GM23248 (cell line): ENCODE measurements at regions not wholly inside any gene's neighbourhood (a gene's known extent, or its start where the extent isn't known, plus 50 kb on each side); places are given as distances from the start of the nearest gene placed in this dataset.

Source experiments
- DNase-seq: peaks from one replicate; pipeline ENCODE4 v3.0.0-alpha.2; 2015
- H2AFZ ChIP-seq: fragments of 200-600 bp; sonication (generic); 2 replicates; pipeline ENCODE4 v1.6.1; 2016; ENCODE audit warnings: antibody characterized with exemption
- H3F3A ChIP-seq: fragments of 200-600 bp; sonication (generic); 2 replicates; pipeline ENCODE4 v1.6.1; 2016; ENCODE audit warnings: mild to moderate bottlenecking, antibody characterized with exemption, mixed run types; ENCODE audit not compliant: insufficient read depth
- H3K27ac ChIP-seq: fragments of 200-600 bp; sonication (generic); 2 replicates; pipeline ENCODE4 v1.5.1; 2016; ENCODE audit warnings: mild to moderate bottlenecking
- H3K27me3 ChIP-seq: fragments of 200-600 bp; sonication (generic); replicated peaks from 2 replicates; pipeline ENCODE4 v1.6.1; 2016; ENCODE audit warnings: mild to moderate bottlenecking; ENCODE audit not compliant: insufficient read depth
- H3K36me3 ChIP-seq: fragments of 200-600 bp; sonication (generic); 2 replicates; pipeline ENCODE4 v1.6.1; 2016; ENCODE audit warnings: low read depth, mild to moderate bottlenecking
- H3K4me1 ChIP-seq: fragments of 200-600 bp; sonication (generic); 2 replicates; pipeline ENCODE4 v1.6.1; 2016; ENCODE audit warnings: mild to moderate bottlenecking; ENCODE audit not compliant: insufficient read depth
- H3K4me2 ChIP-seq: fragments of 200-600 bp; sonication (generic); one replicate; pipeline ENCODE4 v1.6.1; 2016; ENCODE audit warnings: mild to moderate bottlenecking; ENCODE audit not compliant: unreplicated experiment
- H3K4me3 ChIP-seq: fragments of 200-600 bp; sonication (generic); 2 replicates; pipeline ENCODE4 v1.5.1; 2016; ENCODE audit warnings: mild to moderate bottlenecking
- H3K79me2 ChIP-seq: fragments of 200-600 bp; sonication (generic); 2 replicates; pipeline ENCODE4 v1.6.1; 2016; ENCODE audit warnings: mild to moderate bottlenecking; ENCODE audit not compliant: insufficient read depth
- H3K9ac ChIP-seq: fragments of 200-600 bp; sonication (generic); 2 replicates; pipeline ENCODE4 v1.6.1; 2016; ENCODE audit warnings: mild to moderate bottlenecking
- H3K9me2 ChIP-seq: fragments of 200-600 bp; sonication (generic); 2 replicates; pipeline ENCODE4 v1.6.1; 2016; ENCODE audit warnings: mixed run types, mild to moderate bottlenecking, moderate library complexity; ENCODE audit not compliant: insufficient read depth
- H3K9me3 ChIP-seq: fragments of 200-600 bp; sonication (generic); one replicate; pipeline ENCODE4 v1.6.1; 2017; ENCODE audit warnings: low read depth
- H4K20me1 ChIP-seq: fragments of 200-600 bp; sonication (generic); 2 replicates; pipeline ENCODE4 v1.6.0; 2016; ENCODE audit not compliant: insufficient read depth
- EZH2 ChIP-seq: fragments of 200-600 bp; sonication (generic); IDR thresholded peaks from 2 replicates; pipeline ENCODE4 v1.6.1; 2018; ENCODE audit warnings: antibody characterized with exemption, mild to moderate bottlenecking; ENCODE audit not compliant: insufficient read depth, poor library complexity, severe bottlenecking
- EZH2phosphoT487 ChIP-seq: fragments of 200-600 bp; sonication (generic); IDR thresholded peaks from 2 replicates; pipeline ENCODE4 v1.6.1; 2018; ENCODE audit warnings: antibody characterized with exemption, moderate library complexity, mild to moderate bottlenecking, low read depth; ENCODE audit not compliant: insufficient read depth
- WGBS, 2 experiments: methylation state at CpG; one replicate each; pipeline ENCODE4 v1.1.6; 2015 to 2017; ENCODE audit warnings: low lambda C conversion rate in 2 of 2, low coverage in 1 of 2; ENCODE audit errors: missing lambda C conversion rate in 2 of 2; 5-methylcytosine and 5-hydroxymethylcytosine counted together
- in situ Hi-C: fragments of 300-500 bp; cut with MboI; formaldehyde crosslinking; loops from 2 replicates; pipeline ENCODE4 v1.15.0; 2020

DNA sequence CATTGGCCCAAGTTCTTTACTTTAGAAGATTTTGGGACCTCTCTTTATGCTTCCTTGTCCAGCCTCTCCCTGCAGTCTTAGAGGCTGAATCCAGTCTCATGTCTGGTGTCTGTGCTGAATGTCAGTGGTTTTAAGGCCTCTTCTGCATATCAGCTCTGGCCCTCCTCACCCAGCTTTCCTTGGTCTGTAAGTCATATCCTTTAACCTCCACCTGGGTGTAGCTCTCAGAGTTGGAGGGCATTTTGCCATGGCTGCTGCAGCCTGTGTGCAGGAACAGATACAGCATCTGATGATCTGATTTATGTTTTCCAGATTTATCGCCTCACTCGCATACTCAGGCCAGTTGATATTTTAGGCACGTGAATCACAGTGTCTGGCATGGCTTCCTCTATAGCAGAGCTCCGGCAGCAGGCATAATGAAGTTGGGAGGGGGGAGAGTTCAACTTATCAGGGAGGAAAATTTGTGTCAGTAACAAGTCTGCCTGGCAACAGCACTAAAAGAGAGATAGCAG lies 335.0 kb downstream of the PCNX1 start:
- H3K4me2 ChIP-seq = peak overlapping the region; percentile 63
- WGBS, 2 experiments = 0% methylated on average over 4 of the region's 4 CpGs
- in situ Hi-C loops = no loop called here

DNA sequence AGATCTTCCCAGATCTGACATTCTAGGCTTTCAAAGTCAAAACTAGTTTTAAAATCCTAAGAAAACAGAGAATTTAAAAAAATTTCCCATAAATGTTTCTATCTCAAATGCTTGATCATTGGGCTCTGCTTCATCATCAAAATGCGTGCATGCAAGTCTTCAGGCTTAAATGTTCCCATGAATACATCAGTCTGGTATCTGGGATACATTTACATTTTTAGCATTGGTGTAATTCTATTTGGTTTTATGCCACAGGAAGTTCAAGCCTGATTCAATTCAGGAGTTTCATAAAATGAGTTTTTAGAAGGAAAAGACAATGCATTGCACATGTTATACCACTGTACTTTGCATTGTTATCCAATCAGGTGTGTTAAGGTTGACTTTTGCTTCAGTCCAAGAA lies 336.4 kb downstream of the PCNX1 start:
- in situ Hi-C loops = no loop called here
- no peak for TF ChIP-seq EZH2phosphoT487
- TF ChIP-seq EZH2 = no peak
- WGBS, 2 experiments = 7 to 10% methylated on average over 1 of the region's 1 CpG

More for the DNA sequence above, 335.0 kb downstream of the PCNX1 start:
- TF ChIP-seq EZH2 (no peak), EZH2phosphoT487 (no peak)
- Histone ChIP-seq H3K4me1 (peaks cover 47% of the 10 kb centered on the region), H3K9me3 (no peaks in the 10 kb centered on the region), H3K36me3 (no peaks in the 10 kb centered on the region), H3K4me3 (no peak overlapping the region), H3K9ac (peak overlapping the region; percentile 75), H4K20me1 (no peaks in the 10 kb centered on the region), H3F3A (peaks cover 39% of the 10 kb centered on the region), H3K27ac (peak overlapping the region; percentile 98), H3K27me3 (no peaks in the 10 kb centered on the region), H3K9me2 (no peaks in the 10 kb centered on the region), H2AFZ (peak overlapping the region; percentile 48), H3K79me2 (no peaks in the 10 kb centered on the region)
- peak; percentile 89 for DNase-seq

DNA sequence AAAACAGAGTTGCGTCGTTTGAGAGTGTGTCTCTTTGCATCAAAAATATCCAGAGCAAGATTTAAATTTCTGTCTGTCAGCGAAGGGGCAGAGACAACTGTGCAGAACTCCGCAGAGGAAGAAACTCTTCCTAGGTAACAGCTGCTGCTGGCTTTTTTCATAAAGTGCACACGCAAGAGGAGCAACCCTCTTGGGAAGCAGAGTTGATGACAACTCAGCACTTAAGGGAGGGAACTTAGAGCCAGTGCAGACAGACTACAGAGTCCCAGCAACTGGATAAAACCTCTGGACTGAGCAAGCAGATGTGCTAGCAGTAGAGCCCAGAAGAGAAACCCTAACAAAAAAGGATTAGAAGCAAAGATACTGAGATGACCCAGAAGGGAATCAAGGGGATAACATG lies 337.1 kb downstream of the PCNX1 start:
- Histone ChIP-seq H3K36me3 (no peaks in the 10 kb centered on the region), H3K9me3 (no peaks in the 10 kb centered on the region), H3K27me3 (no peaks in the 10 kb centered on the region), H3K9ac (peak overlapping the region; percentile 76), H3K9me2 (no peaks in the 10 kb centered on the region), H3K4me3 (peak overlapping the region; percentile 19), H3K27ac (peak overlapping the region; percentile 98), H3F3A (peaks cover 46% of the 10 kb centered on the region), H4K20me1 (no peaks in the 10 kb centered on the region), H3K4me2 (peak overlapping the region; percentile 63), H2AFZ (peak overlapping the region; percentile 4; the same call in 1 of the 2 replicates), H3K79me2 (no peaks in the 10 kb centered on the region), H3K4me1 (peaks cover 57% of the 10 kb centered on the region)
- in situ Hi-C loops = no loop called here
- WGBS, 2 experiments = 14 to 21% methylated on average over 5 of the region's 5 CpGs
- peak; percentile 83 for DNase-seq
- no peak for TF ChIP-seq EZH2phosphoT487
- TF ChIP-seq EZH2 = no peak

More for the DNA sequence above, 336.4 kb downstream of the PCNX1 start:
- H3K27me3 ChIP-seq = no peaks in the 10 kb centered on the region
- H3K36me3 ChIP-seq = no peaks in the 10 kb centered on the region
- H4K20me1 ChIP-seq = no peaks in the 10 kb centered on the region
- peak; percentile 91 for DNase-seq
- H3K4me1 ChIP-seq = peaks cover 57% of the 10 kb centered on the region
- H3K9me2 ChIP-seq = no peaks in the 10 kb centered on the region
- no peaks in the 10 kb centered on the region for H3K79me2 ChIP-seq
- H3F3A ChIP-seq = peaks cover 46% of the 10 kb centered on the region
- peak overlapping the region; percentile 63 for H3K4me2 ChIP-seq
- peak overlapping the region; percentile 76 for H3K9ac ChIP-seq
- H3K4me3 ChIP-seq = peak overlapping the region; percentile 19
- H2AFZ ChIP-seq = peak overlapping the region; percentile 4; the same call in 1 of the 2 replicates
- H3K27ac ChIP-seq = peak overlapping the region; percentile 98
- H3K9me3 ChIP-seq = no peaks in the 10 kb centered on the region

GRCh38 chr14:71245659-71246361 lies 338.6 kb downstream of the PCNX1 start:
- H3K9me3 ChIP-seq = no peaks in the 10 kb centered on the region
- 93 to 94% methylated on average over 8 of the region's 8 CpGs for WGBS, 2 experiments
- H3K27me3 ChIP-seq = no peaks in the 10 kb centered on the region
- no peaks in the 10 kb centered on the region for H3K36me3 ChIP-seq
- H3K4me3 ChIP-seq = no peak overlapping the region
- no peak for DNase-seq
- H3F3A ChIP-seq = peaks cover 46% of the 10 kb centered on the region
- in situ Hi-C loops = no loop called here
- no peaks in the 10 kb centered on the region for H3K9me2 ChIP-seq
- H2AFZ ChIP-seq = no peak overlapping the region
- H3K4me1 ChIP-seq = peaks cover 57% of the 10 kb centered on the region
- no peak overlapping the region for H3K9ac ChIP-seq
- no peak overlapping the region for H3K4me2 ChIP-seq
- H3K79me2 ChIP-seq = no peaks in the 10 kb centered on the region
- TF ChIP-seq EZH2 = no peak
- no peak for TF ChIP-seq EZH2phosphoT487
- H3K27ac ChIP-seq = no peak overlapping the region
- H4K20me1 ChIP-seq = no peaks in the 10 kb centered on the region
